ENCODE measurements at regions not wholly inside any gene's neighbourhood (a gene's known extent, or its start where the extent isn't known, plus 50 kb on each side); places are given as distances from the start of the nearest gene placed in this dataset.

DNA sequence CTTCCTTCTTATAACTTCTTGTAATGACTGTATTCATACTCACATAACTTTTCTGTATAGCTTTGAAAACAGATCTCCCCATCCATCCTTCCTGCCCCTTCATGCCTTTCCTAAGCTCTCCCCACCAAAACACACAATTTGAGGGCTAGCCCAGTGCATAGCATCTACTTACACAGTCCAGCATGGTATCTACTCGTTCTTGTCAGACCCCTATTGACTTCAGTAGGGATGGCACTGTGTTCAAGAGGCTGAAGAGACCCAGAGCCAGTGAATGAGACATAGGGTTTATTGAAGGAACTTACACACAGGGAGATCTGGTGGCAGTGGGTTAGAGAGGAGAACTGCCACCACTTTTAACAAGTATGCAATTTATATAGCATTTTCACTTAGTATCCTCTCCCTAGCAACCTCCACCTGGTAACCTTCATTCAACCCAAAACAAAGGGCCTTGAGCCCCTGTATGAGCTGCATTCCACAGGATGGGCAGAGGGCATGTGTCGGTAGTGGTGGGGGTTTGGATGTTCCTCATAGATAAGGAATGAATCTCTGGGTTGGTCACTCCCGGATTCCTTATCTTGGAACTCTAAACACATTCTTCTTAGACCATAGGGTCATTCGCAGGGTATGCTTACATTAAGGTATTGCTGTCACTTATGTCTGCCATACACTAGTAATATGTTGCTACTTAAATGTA lies 64.9 kb upstream of the GNG12 start:
- TF ChIP-seq, protein P1, sequence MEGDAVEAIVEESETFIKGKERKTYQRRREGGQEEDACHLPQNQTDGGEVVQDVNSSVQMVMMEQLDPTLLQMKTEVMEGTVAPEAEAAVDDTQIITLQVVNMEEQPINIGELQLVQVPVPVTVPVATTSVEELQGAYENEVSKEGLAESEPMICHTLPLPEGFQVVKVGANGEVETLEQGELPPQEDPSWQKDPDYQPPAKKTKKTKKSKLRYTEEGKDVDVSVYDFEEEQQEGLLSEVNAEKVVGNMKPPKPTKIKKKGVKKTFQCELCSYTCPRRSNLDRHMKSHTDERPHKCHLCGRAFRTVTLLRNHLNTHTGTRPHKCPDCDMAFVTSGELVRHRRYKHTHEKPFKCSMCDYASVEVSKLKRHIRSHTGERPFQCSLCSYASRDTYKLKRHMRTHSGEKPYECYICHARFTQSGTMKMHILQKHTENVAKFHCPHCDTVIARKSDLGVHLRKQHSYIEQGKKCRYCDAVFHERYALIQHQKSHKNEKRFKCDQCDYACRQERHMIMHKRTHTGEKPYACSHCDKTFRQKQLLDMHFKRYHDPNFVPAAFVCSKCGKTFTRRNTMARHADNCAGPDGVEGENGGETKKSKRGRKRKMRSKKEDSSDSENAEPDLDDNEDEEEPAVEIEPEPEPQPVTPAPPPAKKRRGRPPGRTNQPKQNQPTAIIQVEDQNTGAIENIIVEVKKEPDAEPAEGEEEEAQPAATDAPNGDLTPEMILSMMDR (IDR thresholded peaks at IDR 0.05; ENCODE audit: low read depth, low read length): no peak
- H3K4me1 ChIP-seq (ENCODE audit: low read depth): no peaks in the 10 kb centered on the region
- no peak overlapping the region for H3K27ac ChIP-seq
- H3K9me3 ChIP-seq (ENCODE audit: low read depth): no peaks in the 10 kb centered on the region
- H3K27me3 ChIP-seq: no peaks in the 10 kb centered on the region
- H3K4me3 ChIP-seq: no peak overlapping the region
- no peak for DNase-seq (ENCODE audit: low read depth in 1 of 2, low spot score in 1 of 2)
- no peaks in the 10 kb centered on the region for H3K36me3 ChIP-seq

DNA sequence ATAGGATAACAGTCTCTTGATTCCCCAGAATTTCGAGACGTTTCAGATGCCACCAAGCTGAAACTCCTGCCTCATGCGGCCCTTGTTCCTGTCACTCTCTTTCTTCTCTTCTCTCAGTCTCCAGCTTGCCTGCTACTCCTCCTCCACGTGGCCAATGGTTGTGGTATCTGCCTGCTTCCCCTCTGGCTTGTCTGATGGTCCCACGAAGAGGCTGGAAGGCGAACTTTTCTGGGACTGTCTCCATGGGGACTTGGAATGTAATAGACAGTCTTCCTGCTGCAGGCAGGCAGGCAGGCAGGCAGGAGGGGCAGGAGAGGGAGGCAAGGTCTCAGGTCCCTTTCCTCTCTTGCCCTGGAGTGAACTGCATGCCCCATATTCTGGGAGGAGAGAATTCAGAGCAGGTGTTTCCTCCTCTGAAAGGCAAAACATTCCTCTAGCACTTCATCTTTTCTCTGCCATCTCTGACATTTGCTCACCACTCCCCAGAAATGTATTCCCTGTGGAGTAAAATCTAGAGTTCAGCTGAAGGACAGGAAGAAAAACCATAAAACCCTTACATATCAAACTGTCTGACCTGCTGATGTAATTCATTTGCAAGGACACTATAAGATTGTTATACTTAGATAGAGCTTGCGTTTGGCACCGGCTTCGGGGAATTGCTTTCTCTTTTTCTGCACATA lies 64.1 kb upstream of the GNG12 start:
- H3K27ac ChIP-seq: no peak overlapping the region
- peak in 1 of 2 donors; percentile 71 for DNase-seq (ENCODE audit: low read depth in 1 of 2, low spot score in 1 of 2)
- no peaks in the 10 kb centered on the region for H3K27me3 ChIP-seq
- H3K4me1 ChIP-seq (ENCODE audit: low read depth): no peaks in the 10 kb centered on the region
- H3K4me3 ChIP-seq: no peak overlapping the region
- no peaks in the 10 kb centered on the region for H3K9me3 ChIP-seq (ENCODE audit: low read depth)
- H3K36me3 ChIP-seq: no peaks in the 10 kb centered on the region
- TF ChIP-seq, protein P1 (IDR thresholded peaks at IDR 0.05; ENCODE audit: low read depth, low read length): no peak

DNA sequence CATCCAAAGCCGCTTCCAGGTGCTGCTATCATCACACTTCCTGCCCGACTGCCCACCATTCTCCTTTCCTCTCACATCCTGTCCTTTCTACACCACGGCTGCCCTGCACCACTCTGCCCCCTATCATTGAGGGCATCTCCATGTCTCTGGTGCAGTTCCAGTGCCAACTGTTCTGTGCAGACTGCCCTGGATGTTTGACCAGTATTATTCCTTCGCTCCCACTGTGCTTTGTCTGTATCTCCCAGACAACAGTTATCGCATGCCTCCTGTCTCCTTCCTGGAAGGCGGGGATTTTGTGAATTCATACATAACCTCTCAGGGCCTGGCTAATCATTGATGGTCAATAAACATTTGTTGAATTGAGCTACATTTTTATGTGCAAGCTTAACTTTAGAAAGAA lies 63.6 kb upstream of the GNG12 start:
- no peak overlapping the region for H3K4me3 ChIP-seq
- H3K36me3 ChIP-seq: no peaks in the 10 kb centered on the region
- DNase-seq (ENCODE audit: low read depth in 1 of 2, low spot score in 1 of 2): no peak
- H3K27me3 ChIP-seq: no peaks in the 10 kb centered on the region
- no peak overlapping the region for H3K27ac ChIP-seq
- H3K4me1 ChIP-seq (ENCODE audit: low read depth): no peaks in the 10 kb centered on the region
- no peaks in the 10 kb centered on the region for H3K9me3 ChIP-seq (ENCODE audit: low read depth)
- TF ChIP-seq, protein P1 (IDR thresholded peaks at IDR 0.05; ENCODE audit: low read depth, low read length): no peak

DNA sequence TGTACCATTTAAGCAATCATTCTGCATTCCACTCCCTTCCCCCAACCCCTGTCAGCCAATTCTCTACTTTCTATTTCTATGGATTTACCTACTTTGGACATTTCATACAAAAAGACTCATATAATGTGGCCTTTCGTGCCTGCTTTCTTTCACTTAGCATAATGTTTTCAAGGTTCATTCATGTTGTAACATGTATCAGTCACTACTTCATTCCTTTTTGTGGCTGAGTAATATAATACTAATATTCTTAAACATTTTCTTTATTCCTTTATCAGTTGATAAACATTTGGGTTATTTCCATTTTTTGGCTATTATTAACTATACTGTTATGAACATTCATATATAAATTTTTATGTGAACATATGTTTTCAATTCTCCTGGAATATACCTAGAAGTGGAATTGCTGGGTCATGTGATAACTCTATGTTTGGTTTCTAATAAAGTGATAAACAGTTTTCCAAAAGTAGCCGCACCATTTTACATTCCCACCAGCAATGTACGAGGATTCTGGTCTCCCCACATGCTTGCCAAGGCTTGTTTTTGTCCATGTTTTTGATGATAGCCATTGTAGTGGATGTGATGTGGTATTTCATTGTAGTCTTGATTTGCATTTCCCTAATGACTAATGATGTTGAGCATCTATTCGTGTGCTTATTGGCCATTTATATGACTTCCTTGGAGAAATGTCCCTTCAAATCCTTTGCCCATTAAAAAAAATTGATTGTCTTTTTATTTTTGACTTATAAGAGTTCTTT lies 61.9 kb upstream of the GNG12 start:
- no peaks in the 10 kb centered on the region for H3K36me3 ChIP-seq
- no peak overlapping the region for H3K4me3 ChIP-seq
- TF ChIP-seq, protein P1 (IDR thresholded peaks at IDR 0.05; ENCODE audit: low read depth, low read length): no peak
- no peaks in the 10 kb centered on the region for H3K27me3 ChIP-seq
- H3K9me3 ChIP-seq (ENCODE audit: low read depth): no peaks in the 10 kb centered on the region
- no peaks in the 10 kb centered on the region for H3K4me1 ChIP-seq (ENCODE audit: low read depth)
- DNase-seq (ENCODE audit: low read depth in 1 of 2, low spot score in 1 of 2): no peak
- H3K27ac ChIP-seq: no peak overlapping the region

DNA sequence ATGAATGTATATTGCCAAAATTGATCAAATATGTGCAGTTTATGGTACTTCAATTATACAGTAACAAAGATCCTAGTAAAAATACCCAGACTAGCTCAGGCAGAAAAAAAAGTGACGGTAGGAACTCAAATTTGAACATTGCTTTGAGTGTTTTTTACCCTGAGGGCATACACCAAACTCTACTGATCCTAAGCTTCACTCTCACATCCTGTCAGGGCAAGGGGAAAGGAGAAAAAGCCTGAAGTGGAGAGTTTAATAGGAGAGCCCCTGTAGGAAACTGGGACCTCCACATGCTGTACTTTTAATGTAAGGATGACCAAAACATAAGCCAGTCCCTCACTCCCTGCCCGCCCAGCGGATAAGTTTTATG lies 59.8 kb upstream of the GNG12 start:
- Histone ChIP-seq H3K9me3 (ENCODE audit: low read depth) (no peaks in the 10 kb centered on the region), H3K36me3 (no peaks in the 10 kb centered on the region), H3K27me3 (no peaks in the 10 kb centered on the region), H3K27ac (no peak overlapping the region), H3K4me3 (no peak overlapping the region), H3K4me1 (ENCODE audit: low read depth) (no peaks in the 10 kb centered on the region)
- TF ChIP-seq, protein P1 (IDR thresholded peaks at IDR 0.05; ENCODE audit: low read depth, low read length): no peak
- DNase-seq (ENCODE audit: low read depth in 1 of 2, low spot score in 1 of 2): no peak

Data from cardiac muscle cell (in vitro differentiated cells and primary cell).